GM13977 (cell line): ENCODE measurements at regions not wholly inside any gene's neighbourhood (a gene's known extent, or its start where the extent isn't known, plus 50 kb on each side); places are given as distances from the start of the nearest gene placed in this dataset.

ENCODE experiments used
- DNase-seq: peaks from one replicate; pipeline ENCODE4 v3.0.0; 2012; ENCODE audit warnings: low spot score
- in situ Hi-C: fragments of 300-500 bp; cut with MboI; formaldehyde crosslinking; loops from one replicate; pipeline ENCODE4 v1.12.0; 2022; ENCODE audit warnings: low sequenced_read_pairs, low pct_unique_long_range_greater_than_20kb, mixed read lengths, inconsistent platforms; ENCODE audit not compliant: unreplicated experiment
- TF ChIP-seq, protein P1 (sequence below): IDR thresholded peaks from 2 replicates; pipeline ENCODE4 v1.5.1; 2012; ENCODE audit warnings: mild to moderate bottlenecking, control low read depth; ENCODE audit not compliant: insufficient read depth; ENCODE audit errors: extremely low read depth, missing control alignments

DNA sequence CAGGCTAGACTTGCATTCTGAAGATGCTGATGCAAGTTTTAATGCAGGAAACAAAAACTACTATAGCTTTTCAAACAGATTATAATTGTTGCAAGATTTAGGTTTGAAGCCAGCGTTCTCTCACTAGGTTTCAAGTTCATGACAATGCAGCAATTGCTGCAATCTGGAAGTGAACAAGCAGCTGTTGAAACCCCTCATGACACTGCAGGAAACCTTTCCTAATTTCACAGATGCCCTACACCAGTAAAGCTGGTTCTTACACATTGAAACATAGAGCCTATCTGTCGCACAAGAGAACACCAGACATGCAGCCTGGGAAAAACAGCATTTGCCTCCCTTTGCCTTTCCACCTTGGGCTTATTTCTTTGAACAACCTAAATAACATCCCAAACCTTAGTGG, 1737.2 kb upstream of the MIR17HG start:
- no peak for DNase-seq
- TF ChIP-seq, protein P1, sequence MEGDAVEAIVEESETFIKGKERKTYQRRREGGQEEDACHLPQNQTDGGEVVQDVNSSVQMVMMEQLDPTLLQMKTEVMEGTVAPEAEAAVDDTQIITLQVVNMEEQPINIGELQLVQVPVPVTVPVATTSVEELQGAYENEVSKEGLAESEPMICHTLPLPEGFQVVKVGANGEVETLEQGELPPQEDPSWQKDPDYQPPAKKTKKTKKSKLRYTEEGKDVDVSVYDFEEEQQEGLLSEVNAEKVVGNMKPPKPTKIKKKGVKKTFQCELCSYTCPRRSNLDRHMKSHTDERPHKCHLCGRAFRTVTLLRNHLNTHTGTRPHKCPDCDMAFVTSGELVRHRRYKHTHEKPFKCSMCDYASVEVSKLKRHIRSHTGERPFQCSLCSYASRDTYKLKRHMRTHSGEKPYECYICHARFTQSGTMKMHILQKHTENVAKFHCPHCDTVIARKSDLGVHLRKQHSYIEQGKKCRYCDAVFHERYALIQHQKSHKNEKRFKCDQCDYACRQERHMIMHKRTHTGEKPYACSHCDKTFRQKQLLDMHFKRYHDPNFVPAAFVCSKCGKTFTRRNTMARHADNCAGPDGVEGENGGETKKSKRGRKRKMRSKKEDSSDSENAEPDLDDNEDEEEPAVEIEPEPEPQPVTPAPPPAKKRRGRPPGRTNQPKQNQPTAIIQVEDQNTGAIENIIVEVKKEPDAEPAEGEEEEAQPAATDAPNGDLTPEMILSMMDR: no peak
- in situ Hi-C loops: no loop called here

DNA sequence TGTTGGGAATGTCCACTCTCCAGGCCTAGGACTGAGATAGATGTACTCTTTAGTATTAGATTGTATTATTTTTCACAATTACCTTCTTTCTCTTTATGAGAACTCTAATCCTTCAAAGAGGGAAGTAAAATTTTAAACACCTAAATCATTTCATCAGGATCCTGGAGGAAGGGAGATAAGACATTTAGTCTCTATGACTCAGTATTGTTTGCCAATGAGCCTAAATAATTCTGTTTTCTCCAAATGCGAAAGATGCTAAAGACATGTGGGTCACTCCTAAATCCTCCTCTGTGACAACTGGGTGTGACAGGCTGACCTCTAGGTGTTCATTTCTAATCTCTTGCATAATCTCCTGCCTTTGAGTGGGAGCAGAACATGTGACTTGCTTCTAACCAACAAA, 1736.6 kb upstream of the MIR17HG start:
- in situ Hi-C loops: no loop called here
- no peak for DNase-seq
- TF ChIP-seq, protein P1: no peak

DNA sequence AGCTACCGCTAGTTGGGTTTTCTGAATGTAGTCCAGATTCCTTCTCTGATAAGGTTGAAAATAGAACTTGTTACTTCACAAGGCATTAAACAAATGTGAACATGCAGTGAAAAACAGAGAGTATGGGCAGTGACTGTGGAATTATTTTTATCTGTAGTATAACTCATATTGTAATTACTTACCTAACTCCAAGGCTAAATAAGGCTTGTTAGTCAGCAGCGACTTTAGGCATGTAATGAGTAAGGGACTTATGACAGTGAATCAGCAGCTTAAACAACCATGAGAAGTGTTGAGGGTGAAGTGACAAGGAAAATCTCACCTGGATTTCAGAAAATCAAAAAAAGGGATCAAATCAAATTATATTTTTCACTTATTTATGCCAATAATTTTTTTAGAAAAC, 1719.5 kb upstream of the MIR17HG start:
- TF ChIP-seq, protein P1: no peak
- in situ Hi-C loops: no loop called here
- no peak for DNase-seq

DNA sequence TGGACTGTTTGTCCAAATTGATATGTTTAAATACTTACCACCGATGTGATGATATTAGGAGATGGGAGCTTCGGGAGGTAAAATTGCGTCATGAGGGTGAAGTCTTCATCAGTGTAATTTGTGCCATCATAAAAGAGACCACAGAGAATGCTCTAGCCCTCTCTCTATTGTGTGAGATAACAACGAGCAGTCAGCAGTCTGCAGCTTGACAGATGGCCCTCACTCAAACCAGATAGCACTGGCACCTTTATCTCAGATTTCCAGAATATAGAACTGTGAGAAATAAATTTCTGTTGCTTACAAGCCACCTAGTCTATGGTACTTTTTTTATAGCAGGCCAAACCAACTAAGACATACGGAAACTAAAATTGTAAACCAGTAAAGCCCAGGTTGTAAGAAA, 1718.9 kb upstream of the MIR17HG start:
- in situ Hi-C loops: no loop called here
- TF ChIP-seq, protein P1: no peak
- no peak for DNase-seq

DNA sequence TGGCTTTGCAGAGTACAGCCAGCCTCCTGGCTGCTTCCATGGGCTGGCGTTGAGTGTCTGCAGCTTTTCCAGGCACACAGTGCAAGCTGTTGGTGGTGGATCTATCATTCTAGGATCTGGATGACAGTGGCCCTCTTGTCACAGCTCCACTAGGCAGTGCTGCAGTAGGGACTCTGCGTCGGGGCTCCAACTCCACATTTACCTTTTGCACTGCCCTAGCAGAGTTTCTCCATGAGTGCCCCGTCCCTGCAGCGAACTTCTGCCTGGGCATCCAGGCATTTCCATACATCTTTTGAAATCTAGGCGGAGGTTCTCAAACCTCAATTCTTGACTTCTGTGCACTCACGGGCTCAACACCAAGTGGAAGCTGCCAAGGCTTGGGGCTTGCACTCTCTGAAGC, 1697.3 kb upstream of the MIR17HG start:
- TF ChIP-seq, protein P1: no peak
- no peak for DNase-seq
- in situ Hi-C loops: no loop called here

DNA sequence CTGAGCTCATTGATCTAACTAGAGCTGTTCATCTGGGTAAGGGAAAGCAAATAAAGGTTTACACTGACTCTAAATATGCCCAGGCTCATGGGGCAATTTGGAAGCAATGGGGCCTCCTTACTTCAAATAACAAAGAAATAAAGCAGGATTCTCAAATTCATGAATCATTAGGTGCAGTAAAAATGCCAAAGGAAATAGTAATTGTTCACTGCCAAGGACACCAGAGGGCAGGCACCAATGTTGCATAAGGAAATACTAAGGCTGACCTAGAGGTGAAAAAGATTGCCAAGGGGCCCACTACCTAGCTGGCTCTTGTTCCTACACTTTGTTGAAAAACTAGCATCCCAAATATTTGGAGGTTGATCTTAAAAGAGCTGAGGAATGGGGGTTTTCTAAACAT, 1686.7 kb upstream of the MIR17HG start:
- TF ChIP-seq, protein P1: no peak
- in situ Hi-C loops: no loop called here
- no peak for DNase-seq

DNA sequence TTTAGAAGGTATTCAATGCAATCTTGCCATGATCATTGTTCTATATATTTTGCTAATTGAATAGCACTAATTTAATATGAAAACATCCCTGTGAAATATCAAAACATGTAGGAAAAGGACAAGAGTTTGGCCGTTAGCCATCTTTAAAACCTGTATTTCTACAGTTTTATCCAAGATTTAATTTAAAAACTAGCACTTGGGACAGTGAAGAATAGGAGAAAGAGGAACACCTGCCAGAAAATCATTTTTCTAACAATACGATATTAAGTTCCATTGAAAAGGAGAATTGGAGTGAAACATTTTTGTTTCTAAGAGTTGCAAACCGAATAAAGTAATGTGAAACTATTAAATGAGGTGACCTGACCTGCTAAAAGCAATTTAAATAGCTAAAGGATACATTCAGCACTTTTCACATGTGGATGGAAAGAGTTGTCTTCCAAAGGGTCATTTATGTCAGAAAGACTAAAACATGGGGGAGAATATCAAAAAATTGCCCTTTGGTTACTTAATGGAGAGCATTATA, 1673.6 kb upstream of the MIR17HG start:
- TF ChIP-seq, protein P1: no peak
- in situ Hi-C loops: no loop called here
- DNase-seq: no peak
